Endothelial cell of umbilical vein (primary cell): ENCODE measurements at regions not wholly inside any gene's neighbourhood (a gene's known extent, or its start where the extent isn't known, plus 50 kb on each side); places are given as distances from the start of the nearest gene placed in this dataset.

Experiments used
- BruUV-seq: library from RNA; stranded (reverse); fragments of 400-500 nt; replicated peaks from 2 replicates; lab custom pipeline; 2021; lab: Mats Ljungman, UMichigan
- CTCF ChIA-PET: fragments of 300-600, 350-600 bp; sonication (Branson Sonifier 250); formaldehyde crosslinking; loops from one replicate; lab custom pipeline; 2021; ENCODE audit warnings: antibody characterized with exemption, inconsistent platforms; lab: Charles Lee
- POLR2A ChIA-PET: fragments of 300-600, 350-600 bp; sonication (Branson Sonifier 250); formaldehyde crosslinking; loops from one replicate; lab custom pipeline; 2021; ENCODE audit warnings: antibody characterized with exemption, inconsistent platforms; lab: Charles Lee
- DNase-seq: peaks from one replicate; pipeline ENCODE4 v3.0.0-alpha.2; 2011; ENCODE audit warnings: low read depth, low spot score
- FAIRE-seq: peaks from 2 replicates; lab custom pipeline; 2011; peaks lifted over from hg19 to GRCh38; lab: Jason Lieb, UNC
- H2AFZ ChIP-seq: 2 replicates; pipeline ENCODE4 v1.6.0; 2012; ENCODE audit warnings: low read depth, low read length, control low read depth, inconsistent platforms
- H3K27ac ChIP-seq: 2 replicates; pipeline ENCODE4 v1.5.1; 2011; ENCODE audit warnings: low read depth, mild to moderate bottlenecking, control low read depth, low read length, moderate library complexity; ENCODE audit not compliant: insufficient read depth
- H3K27me3 ChIP-seq, 2 experiments: 2 replicates each; pipeline versions ENCODE4 v1.6.0 to v1.6.1; 2011; ENCODE audit warnings: low read length in 2 of 2, mixed read lengths in 1 of 2; ENCODE audit not compliant: control insufficient read depth in 2 of 2, insufficient read depth in 2 of 2
- H3K36me3 ChIP-seq, 2 experiments: 2 replicates in 1 of 2; 3 replicates in 1 of 2; pipeline ENCODE4 v1.5.1; 2011; ENCODE audit warnings: low read length in 2 of 2, mild to moderate bottlenecking in 1 of 2, moderate library complexity in 1 of 2; ENCODE audit not compliant: control insufficient read depth in 2 of 2, insufficient read depth in 2 of 2; ENCODE audit errors: extremely low read depth in 1 of 2
- H3K4me1 ChIP-seq: 3 replicates; pipeline ENCODE4 v1.5.1; 2011; ENCODE audit warnings: mild to moderate bottlenecking, low read length; ENCODE audit not compliant: control insufficient read depth, insufficient read depth; ENCODE audit errors: extremely low read depth
- H3K4me2 ChIP-seq: 2 replicates; pipeline ENCODE4 v1.6.1; 2011; ENCODE audit warnings: low read length, control low read depth, mixed read lengths; ENCODE audit not compliant: insufficient read depth
- H3K4me3 ChIP-seq, 3 experiments: fragments of 200-600 bp in 1 of 3; sonication (generic), shearing (Covaris generic) in 1 of 3; replicated peaks in 1 of 3; 2 replicates each; pipeline ENCODE4 v1.5.1; 2011 to 2016; ENCODE audit warnings: control low read depth in 3 of 3, low read length in 3 of 3, mild to moderate bottlenecking in 2 of 3, inconsistent platforms in 1 of 3, low read depth in 1 of 3, moderate library complexity in 1 of 3; ENCODE audit not compliant: insufficient read depth in 1 of 3
- H3K79me2 ChIP-seq: 2 replicates; pipeline ENCODE4 v1.6.0; 2012; ENCODE audit warnings: low read length, inconsistent platforms; ENCODE audit not compliant: control insufficient read depth, insufficient read depth
- H3K9ac ChIP-seq: replicated peaks from 2 replicates; pipeline ENCODE3; 2011; ENCODE audit warnings: low read length, control low read depth; ENCODE audit not compliant: insufficient read depth; ENCODE audit errors: extremely low read depth
- H3K9me1 ChIP-seq: replicated peaks from 3 replicates; pipeline ENCODE4 v1.6.0; 2011; ENCODE audit warnings: mild to moderate bottlenecking, low read length; ENCODE audit not compliant: control insufficient read depth, insufficient read depth; ENCODE audit errors: extremely low read depth
- H3K9me3 ChIP-seq: replicated peaks from 2 replicates; pipeline ENCODE4 v1.5.1; 2012; ENCODE audit warnings: low read length, inconsistent platforms; ENCODE audit not compliant: control insufficient read depth, insufficient read depth
- H4K20me1 ChIP-seq: replicated peaks from 2 replicates; pipeline ENCODE3; 2011; ENCODE audit warnings: mild to moderate bottlenecking, low read length; ENCODE audit not compliant: control insufficient read depth, insufficient read depth; ENCODE audit errors: extremely low read depth
- CTCF ChIP-seq, 2 donors: IDR thresholded peaks; 1 replicate in 1 of 2; 2 replicates in 1 of 2; pipeline ENCODE4 v1.5.1; 2011; ENCODE audit warnings: low read length in 2 of 2, mild to moderate bottlenecking in 2 of 2, moderate library complexity in 2 of 2, control low read depth in 1 of 2, inconsistent platforms in 1 of 2, low read depth in 1 of 2; ENCODE audit not compliant: insufficient read depth in 1 of 2; ENCODE audit errors: extremely low read depth in 1 of 2
- EZH2 ChIP-seq: IDR thresholded peaks from 2 replicates; pipeline ENCODE4 v1.6.1; 2012; ENCODE audit warnings: borderline replicate concordance, low read depth, mild to moderate bottlenecking, moderate library complexity, low read length, inconsistent platforms; ENCODE audit not compliant: severe bottlenecking
- FOS ChIP-seq: IDR thresholded peaks from 2 replicates; pipeline ENCODE4 v1.6.1; 2011; ENCODE audit warnings: mild to moderate bottlenecking, low read length, moderate library complexity, borderline replicate concordance; ENCODE audit not compliant: insufficient read depth
- GATA2 ChIP-seq: IDR thresholded peaks from 2 replicates; pipeline ENCODE4 v1.7.0; 2011; ENCODE audit warnings: low read depth, mild to moderate bottlenecking, moderate library complexity, mixed read lengths, low read length; ENCODE audit not compliant: insufficient read length, insufficient read depth
- JUN ChIP-seq: IDR thresholded peaks from 2 replicates; pipeline ENCODE4 v1.6.1; 2011; ENCODE audit warnings: borderline replicate concordance, low read depth; ENCODE audit not compliant: insufficient read length, insufficient read depth
- MAX ChIP-seq: IDR thresholded peaks from 2 replicates; pipeline ENCODE4 v1.6.1; 2011; ENCODE audit not compliant: insufficient read depth, insufficient read length
- MYC ChIP-seq: IDR thresholded peaks from one replicate; pipeline ENCODE4 v1.6.1; 2011; ENCODE audit warnings: mild to moderate bottlenecking, low read depth, low read length
- POLR2A ChIP-seq: IDR thresholded peaks from 2 replicates; pipeline ENCODE4 v1.6.1; 2012; ENCODE audit warnings: low read depth, mild to moderate bottlenecking, control low read depth, low read length
- POLR2AphosphoS5 ChIP-seq: IDR thresholded peaks from 2 replicates; pipeline ENCODE4 v1.6.1; 2012; ENCODE audit warnings: low read depth, mild to moderate bottlenecking, control low read depth, low read length, moderate library complexity; ENCODE audit not compliant: insufficient read depth
- dilution Hi-C: fragments of 300-500 bp; cut with MboI; formaldehyde crosslinking; loops from one replicate; pipeline ENCODE4 v1.15.0; 2019; ENCODE audit warnings: low sequenced_read_pairs; ENCODE audit not compliant: extremely low pct_ligation_motif_present
- intact Hi-C: fragments of 100-400 bp; cut with micrococcal nuclease; formaldehyde crosslinking; loops from one replicate; pipeline ENCODE4 v1.10.0; 2022

GRCh38 chr14:70245026-70245425, 56.3 kb upstream of the SLC8A3 start:
- no peaks in the 10 kb centered on the region for H3K36me3 ChIP-seq
- H3K4me2 ChIP-seq: no peak overlapping the region
- DNase-seq (no peak), FAIRE-seq (no peak)
- POLR2A ChIA-PET: no interaction called here
- H4K20me1 ChIP-seq: no peaks in the 10 kb centered on the region
- BruUV-seq: no TSS peak
- H3K9me3 ChIP-seq: no peaks in the 10 kb centered on the region
- intact Hi-C loops: no loop called here
- H3K9ac ChIP-seq: no peak overlapping the region
- no peak overlapping the region for H3K27ac ChIP-seq
- dilution Hi-C loops: no loop called here
- CTCF ChIA-PET: no interaction called here
- no peaks in the 10 kb centered on the region for H3K4me1 ChIP-seq
- no peak overlapping the region for H2AFZ ChIP-seq
- no peaks in the 10 kb centered on the region for H3K79me2 ChIP-seq
- H3K27me3 ChIP-seq: no peaks in the 10 kb centered on the region
- H3K4me3 ChIP-seq: no peak overlapping the region
- no peaks in the 10 kb centered on the region for H3K9me1 ChIP-seq
- TF ChIP-seq FOS (no peak), GATA2 (no peak), EZH2 (no peak), MAX (no peak), POLR2AphosphoS5 (no peak), POLR2A (no peak), CTCF (IDR thresholded peaks at IDR 0.05; ENCODE audit: extremely low read depth in 1 of 2, insufficient read depth in 1 of 2, low read depth in 1 of 2, low read length in 2 of 2) (no peak), JUN (no peak), MYC (no peak)
